GM12864 (cell line): ENCODE measurements at regions not wholly inside any gene's neighbourhood (a gene's known extent, or its start where the extent isn't known, plus 50 kb on each side); places are given as distances from the start of the nearest gene placed in this dataset.

ENCODE experiments used
- DNase-seq: peaks from one replicate; pipeline ENCODE4 v3.0.0-alpha.2; 2011; ENCODE audit warnings: low read depth
- H3K4me3 ChIP-seq: 2 replicates; pipeline ENCODE4 v1.5.1; 2011; ENCODE audit warnings: mild to moderate bottlenecking, low read depth, low read length, control low read depth
- CTCF ChIP-seq: IDR thresholded peaks from 2 replicates; pipeline ENCODE4 v1.5.1; 2011; ENCODE audit warnings: low read depth, mild to moderate bottlenecking, moderate library complexity, low read length, control low read depth, inconsistent platforms; ENCODE audit errors: missing control alignments

DNA sequence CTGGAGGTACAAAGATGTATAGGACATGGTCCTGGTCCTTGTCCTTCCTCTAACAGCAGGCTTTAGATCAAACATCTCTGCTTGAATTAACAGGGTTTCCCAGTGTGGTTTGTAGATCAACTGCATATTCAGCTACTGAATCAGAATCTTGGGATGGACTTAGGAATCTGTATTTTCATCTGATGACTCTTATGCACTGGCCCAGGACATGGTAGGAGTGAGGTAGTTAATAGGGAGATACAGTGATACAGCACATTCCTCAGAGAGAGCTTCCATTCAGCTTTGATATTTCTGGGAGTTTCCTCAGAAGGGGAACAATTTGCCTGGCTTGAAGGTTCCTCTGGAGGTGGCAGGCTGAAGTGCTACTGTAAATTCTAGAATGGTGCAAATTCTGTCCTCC is 203.1 kb downstream of the LARP7 start:
- no peak overlapping the region for H3K4me3 ChIP-seq
- no peak for TF ChIP-seq CTCF
- no peak for DNase-seq

GRCh38 chr4:112840619-112841018 is 203.7 kb downstream of the LARP7 start:
- no peak for TF ChIP-seq CTCF
- H3K4me3 ChIP-seq, result no peak overlapping the region
- no peak for DNase-seq

DNA sequence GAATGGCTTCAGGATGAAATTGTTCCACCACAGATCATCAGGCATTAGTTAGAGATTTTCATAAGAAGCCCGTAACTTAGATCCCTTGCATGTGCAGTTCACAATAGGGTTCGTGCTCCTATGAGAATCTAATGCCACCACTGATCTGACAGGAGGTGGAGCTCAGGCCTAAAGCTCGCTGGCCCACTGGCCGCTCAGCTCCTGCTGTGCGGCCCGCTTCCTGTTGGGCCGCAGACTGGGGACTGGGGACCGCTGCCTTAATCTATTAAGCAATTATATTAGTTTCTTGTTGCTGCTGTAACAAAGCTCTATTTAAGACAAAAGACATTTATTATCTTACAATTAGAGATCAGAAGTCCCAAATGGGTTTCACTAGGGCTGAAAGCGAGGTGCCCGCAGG is 205.6 kb downstream of the LARP7 start:
- no peak for TF ChIP-seq CTCF
- no peak overlapping the region for H3K4me3 ChIP-seq
- no peak for DNase-seq

- no peak for TF ChIP-seq CTCF
- no peak overlapping the region for H3K4me3 ChIP-seq
- DNase-seq, result no peak
Measured at GRCh38 chr4:112845386-112845785, 204.1 kb upstream of the ANK2 start.

DNA sequence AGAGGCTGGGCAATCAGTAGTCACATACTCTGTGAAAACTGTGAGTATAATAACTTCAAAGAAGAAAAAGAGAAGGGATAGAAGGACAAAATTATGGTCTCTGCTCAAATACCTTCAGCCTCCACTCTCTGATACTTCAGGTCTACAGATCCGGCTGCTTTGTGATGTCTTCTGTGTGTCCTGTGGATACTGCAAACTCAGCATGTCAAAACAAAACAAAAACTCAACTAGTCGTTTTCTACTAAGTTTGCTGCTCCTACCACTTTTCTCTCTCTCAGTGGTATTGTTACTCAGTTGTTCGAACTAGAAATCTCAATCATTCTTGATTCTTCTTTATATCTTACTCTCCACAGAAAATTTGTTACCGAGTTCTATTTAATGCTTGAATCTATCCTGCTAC is 202.4 kb upstream of the ANK2 start:
- H3K4me3 ChIP-seq, result no peak overlapping the region
- TF ChIP-seq CTCF, result no peak
- no peak for DNase-seq

GRCh38 chr4:112847781-112848180 is 201.7 kb upstream of the ANK2 start:
- H3K4me3 ChIP-seq, result no peak overlapping the region
- DNase-seq, result no peak
- TF ChIP-seq CTCF, result no peak

DNA sequence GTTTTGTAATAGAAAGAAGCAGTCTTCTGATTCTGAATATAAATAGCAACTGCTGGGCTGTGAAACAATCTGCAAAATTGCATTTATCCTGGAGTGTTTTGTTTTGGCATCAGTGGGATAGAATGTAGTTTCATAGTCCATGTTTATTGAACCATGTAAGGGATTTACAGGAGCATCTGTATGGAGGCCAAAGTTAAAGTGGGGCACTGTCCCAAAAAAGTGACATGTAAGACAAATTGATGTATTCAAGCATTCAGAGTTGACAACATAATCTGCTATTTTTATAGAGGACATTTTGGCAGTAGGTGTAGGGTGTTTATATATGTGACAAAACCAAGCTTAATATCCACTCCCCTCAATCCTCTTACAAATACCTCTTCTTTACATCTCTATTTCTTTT is 200.5 kb upstream of the ANK2 start:
- no peak overlapping the region for H3K4me3 ChIP-seq
- no peak for DNase-seq
- no peak for TF ChIP-seq CTCF
